OCI-LY7 (cell line): ENCODE measurements at regions not wholly inside any gene's neighbourhood (a gene's known extent, or its start where the extent isn't known, plus 50 kb on each side); places are given as distances from the start of the nearest gene placed in this dataset.
"Not testable (repeated sequence)": the region's sequence is repeated elsewhere in the genome, so short reads cannot be mapped to it uniquely, and the experiment has no call there.

ENCODE experiments used
- BruUV-seq: library from RNA; stranded (reverse); fragments of 400-500 nt; replicated peaks from 2 replicates; lab custom pipeline; 2021; lab: Mats Ljungman, UMichigan
- CTCF ChIA-PET: fragments of 300-600 bp; sonication (Branson Sonifier 250); formaldehyde crosslinking; loops from one replicate; lab custom pipeline; 2022; ENCODE audit warnings: antibody characterized with exemption; ENCODE audit not compliant: unreplicated experiment; lab: Charles Lee
- POLR2A ChIA-PET: fragments of 300-600 bp; sonication (Branson Sonifier 250); formaldehyde crosslinking; loops from one replicate; lab custom pipeline; 2022; ENCODE audit warnings: antibody characterized with exemption; lab: Charles Lee
- DNase-seq: peaks from one replicate; pipeline ENCODE4 v3.0.0-alpha.2; 2015; ENCODE audit warnings: low spot score
- H2AFZ ChIP-seq: fragments of 200-600 bp; sonication (generic), shearing (Covaris generic); 2 replicates; pipeline ENCODE4 v1.6.1; 2014; ENCODE audit warnings: mild to moderate bottlenecking, antibody characterized with exemption, low read length, moderate library complexity
- H3K27ac ChIP-seq: fragments of 200-600 bp; sonication (generic); 2 replicates; pipeline ENCODE4 v1.5.1; 2014; ENCODE audit warnings: mixed run types, low read depth, mild to moderate bottlenecking, moderate library complexity, low read length, inconsistent platforms; ENCODE audit not compliant: poor library complexity, severe bottlenecking
- H3K36me3 ChIP-seq: fragments of 200-600 bp; sonication (generic); 2 replicates; pipeline ENCODE4 v1.6.1; 2014; ENCODE audit warnings: mild to moderate bottlenecking, antibody characterized with exemption, low read length, moderate library complexity, mixed read lengths; ENCODE audit not compliant: insufficient read depth
- H3K4me1 ChIP-seq: fragments of 200-600 bp; sonication (generic); 2 replicates; pipeline ENCODE4 v1.5.1; 2014; ENCODE audit warnings: mild to moderate bottlenecking, low read length; ENCODE audit not compliant: insufficient read depth, poor library complexity, severe bottlenecking
- H3K4me2 ChIP-seq: fragments of 200-600 bp; sonication (generic); 2 replicates; pipeline ENCODE4 v1.6.1; 2014; ENCODE audit warnings: mild to moderate bottlenecking, low read length
- H3K4me3 ChIP-seq: fragments of 200-600 bp; sonication (generic); 2 replicates; pipeline ENCODE4 v1.5.1; 2014; ENCODE audit warnings: mild to moderate bottlenecking, low read depth, low read length; ENCODE audit not compliant: poor library complexity, severe bottlenecking
- H3K79me2 ChIP-seq: fragments of 200-600 bp; sonication (generic); 2 replicates; pipeline ENCODE4 v1.6.1; 2016; ENCODE audit warnings: low read depth, mild to moderate bottlenecking, low read length, moderate library complexity, mixed read lengths; ENCODE audit not compliant: insufficient read depth
- H3K9me2 ChIP-seq: fragments of 200-600 bp; sonication (generic); 2 replicates; pipeline ENCODE4 v1.6.1; 2016; ENCODE audit warnings: mild to moderate bottlenecking, low read length, mixed read lengths; ENCODE audit not compliant: insufficient read depth
- H3K9me3 ChIP-seq: fragments of 200-600 bp; sonication (generic); 2 replicates; pipeline ENCODE4 v1.6.1; 2014; ENCODE audit warnings: mild to moderate bottlenecking, mixed run types, low read length, mixed read lengths
- H4K20me1 ChIP-seq: fragments of 200-600 bp; sonication (generic); 2 replicates; pipeline ENCODE4 v1.6.1; 2014; ENCODE audit warnings: mild to moderate bottlenecking, antibody characterized with exemption, low read length, moderate library complexity, mixed read lengths; ENCODE audit not compliant: insufficient read depth
- EZH2phosphoT487 ChIP-seq: fragments of 200-600 bp; sonication (generic); IDR thresholded peaks from 2 replicates; pipeline ENCODE4 v1.6.1; 2018; ENCODE audit warnings: low read depth, borderline replicate concordance, mild to moderate bottlenecking, mixed run types, antibody characterized with exemption, low read length, moderate library complexity, mixed read lengths
- intact Hi-C: fragments of 100-400 bp; cut with micrococcal nuclease; formaldehyde crosslinking; loops from one replicate; pipeline ENCODE4 v1.10.0; 2022; ENCODE audit not compliant: unreplicated experiment
- TF ChIP-seq, protein P1 (sequence below): fragments of 200-600 bp; sonication (generic); conservative IDR thresholded peaks from 2 replicates; pipeline ENCODE4 v1.5.1; 2014; ENCODE audit warnings: mild to moderate bottlenecking, antibody characterized with exemption, low read length, moderate library complexity, mixed read lengths

DNA sequence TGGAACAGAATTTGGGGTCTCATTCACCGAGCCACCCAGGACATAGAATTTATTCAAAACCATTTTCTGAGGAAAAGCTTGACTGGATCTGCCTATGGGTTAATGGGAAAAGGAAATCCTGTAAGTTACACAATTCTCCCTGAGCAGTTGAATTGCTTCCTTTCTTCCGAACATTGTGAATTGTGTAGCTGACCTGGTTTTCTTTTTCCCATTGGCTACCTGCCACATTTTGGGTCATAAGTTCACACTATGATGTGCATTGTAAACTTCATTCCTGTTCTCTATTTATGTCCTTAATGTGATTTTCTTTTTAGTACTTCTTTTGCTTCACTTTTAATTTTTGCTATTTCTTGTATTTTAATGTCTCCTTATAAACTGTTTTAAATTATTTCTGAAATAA is 386.0 kb upstream of the LRRC3B start:
- ChIA-PET CTCF (no interaction called here), POLR2A (no interaction called here)
- Histone ChIP-seq H2AFZ (no peak overlapping the region), H3K27ac (no peak overlapping the region), H3K9me2 (no peaks in the 10 kb centered on the region), H4K20me1 (no peaks in the 10 kb centered on the region), H3K79me2 (no peaks in the 10 kb centered on the region), H3K4me3 (no peak overlapping the region), H3K9me3 (no peaks in the 10 kb centered on the region), H3K36me3 (no peaks in the 10 kb centered on the region), H3K4me2 (no peak overlapping the region), H3K4me1 (no peaks in the 10 kb centered on the region)
- TF ChIP-seq, protein P1, sequence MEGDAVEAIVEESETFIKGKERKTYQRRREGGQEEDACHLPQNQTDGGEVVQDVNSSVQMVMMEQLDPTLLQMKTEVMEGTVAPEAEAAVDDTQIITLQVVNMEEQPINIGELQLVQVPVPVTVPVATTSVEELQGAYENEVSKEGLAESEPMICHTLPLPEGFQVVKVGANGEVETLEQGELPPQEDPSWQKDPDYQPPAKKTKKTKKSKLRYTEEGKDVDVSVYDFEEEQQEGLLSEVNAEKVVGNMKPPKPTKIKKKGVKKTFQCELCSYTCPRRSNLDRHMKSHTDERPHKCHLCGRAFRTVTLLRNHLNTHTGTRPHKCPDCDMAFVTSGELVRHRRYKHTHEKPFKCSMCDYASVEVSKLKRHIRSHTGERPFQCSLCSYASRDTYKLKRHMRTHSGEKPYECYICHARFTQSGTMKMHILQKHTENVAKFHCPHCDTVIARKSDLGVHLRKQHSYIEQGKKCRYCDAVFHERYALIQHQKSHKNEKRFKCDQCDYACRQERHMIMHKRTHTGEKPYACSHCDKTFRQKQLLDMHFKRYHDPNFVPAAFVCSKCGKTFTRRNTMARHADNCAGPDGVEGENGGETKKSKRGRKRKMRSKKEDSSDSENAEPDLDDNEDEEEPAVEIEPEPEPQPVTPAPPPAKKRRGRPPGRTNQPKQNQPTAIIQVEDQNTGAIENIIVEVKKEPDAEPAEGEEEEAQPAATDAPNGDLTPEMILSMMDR: no peak
- TF ChIP-seq EZH2phosphoT487: no peak
- intact Hi-C loops: no loop called here
- BruUV-seq: no TSS peak
- DNase-seq: no peak

DNA sequence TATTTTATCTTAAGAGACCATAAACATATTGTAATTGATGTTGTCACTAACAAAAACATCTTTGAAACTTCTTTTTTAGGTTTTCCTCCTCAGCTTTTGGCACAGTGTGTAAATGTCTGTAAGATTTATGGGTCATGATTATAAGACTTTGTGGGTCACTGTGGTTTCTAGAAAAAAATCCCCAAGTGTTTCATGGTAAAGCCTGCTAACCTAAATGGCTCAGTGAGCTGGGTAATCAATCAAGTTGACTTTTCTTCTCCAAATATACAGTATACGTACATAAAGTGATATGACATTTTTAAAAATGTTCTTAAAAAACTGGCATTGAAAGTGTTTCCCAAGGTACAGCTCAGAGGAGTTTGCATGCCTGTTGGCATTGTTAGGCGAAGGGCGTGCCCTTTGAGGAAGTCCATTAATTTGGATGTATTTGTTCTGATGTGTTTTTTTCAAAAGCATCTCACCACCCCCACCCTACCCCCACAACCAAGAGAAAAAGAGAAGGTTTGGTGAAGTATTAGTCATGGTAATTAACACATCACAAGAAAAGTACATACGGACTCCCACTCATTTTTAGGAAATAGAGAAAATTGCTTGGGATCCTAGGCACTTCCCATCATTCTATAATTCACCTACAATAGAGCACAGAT is 385.4 kb upstream of the LRRC3B start:
- H3K9me3 ChIP-seq: no peaks in the 10 kb centered on the region
- DNase-seq: no peak
- no peaks in the 10 kb centered on the region for H4K20me1 ChIP-seq
- no peaks in the 10 kb centered on the region for H3K9me2 ChIP-seq
- H3K4me1 ChIP-seq: no peaks in the 10 kb centered on the region
- no peak overlapping the region for H2AFZ ChIP-seq
- H3K36me3 ChIP-seq: no peaks in the 10 kb centered on the region
- TF ChIP-seq, protein P1: no peak
- no peak for TF ChIP-seq EZH2phosphoT487
- no TSS peak for BruUV-seq
- H3K27ac ChIP-seq: no peak overlapping the region
- intact Hi-C loops: no loop called here
- H3K79me2 ChIP-seq: no peaks in the 10 kb centered on the region
- H3K4me3 ChIP-seq: no peak overlapping the region
- CTCF ChIA-PET: no interaction called here
- H3K4me2 ChIP-seq: no peak overlapping the region
- POLR2A ChIA-PET: no interaction called here

DNA sequence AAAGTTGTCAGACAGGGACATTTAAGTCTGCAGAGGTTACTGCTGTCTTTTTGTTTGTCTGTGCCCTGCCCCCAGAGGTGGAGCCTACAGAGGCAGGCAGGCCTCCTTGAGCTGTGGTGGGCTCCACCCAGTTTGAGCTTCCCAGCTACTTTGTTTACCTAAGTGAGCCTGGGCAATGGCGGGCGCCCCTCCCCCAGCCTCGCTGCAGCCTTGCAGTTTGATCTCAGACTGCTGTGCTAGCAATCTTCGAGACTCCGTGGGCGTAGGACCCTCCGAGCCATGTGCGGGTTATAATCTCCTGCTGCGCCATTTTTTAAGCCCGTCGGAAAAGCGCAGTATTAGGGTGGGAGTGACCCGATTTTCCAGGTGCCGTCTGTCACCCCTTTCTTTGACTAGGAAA is 378.0 kb upstream of the LRRC3B start:
- H3K9me3 ChIP-seq, H3K9me2 ChIP-seq, H3K4me3 ChIP-seq, H3K36me3 ChIP-seq, H3K27ac ChIP-seq, H3K4me1 ChIP-seq, intact Hi-C loops, CTCF ChIA-PET, H4K20me1 ChIP-seq, H3K79me2 ChIP-seq, POLR2A ChIA-PET, DNase-seq, H3K4me2 ChIP-seq, H2AFZ ChIP-seq, BruUV-seq: not testable (repeated sequence)
